Posterior cingulate gyrus (tissue), 11 donors: ENCODE measurements at regions not wholly inside any gene's neighbourhood (a gene's known extent, or its start where the extent isn't known, plus 50 kb on each side); places are given as distances from the start of the nearest gene placed in this dataset.
A peak's percentile ranks its signal among the peaks of the same experiment; 100 is the strongest.

Experiments
- DNase-seq, 10 donors: peaks; one replicate each; pipeline versions ENCODE4 v3.0.0 to v3.0.0-alpha.2; 2020 to 2021; ENCODE audit warnings: mixed read lengths in 3 of 10
- intact Hi-C: fragments of 100-400 bp; cut with DNase I; formaldehyde crosslinking; loops from one replicate; pipeline ENCODE4 v1.15.1; 2023

DNA sequence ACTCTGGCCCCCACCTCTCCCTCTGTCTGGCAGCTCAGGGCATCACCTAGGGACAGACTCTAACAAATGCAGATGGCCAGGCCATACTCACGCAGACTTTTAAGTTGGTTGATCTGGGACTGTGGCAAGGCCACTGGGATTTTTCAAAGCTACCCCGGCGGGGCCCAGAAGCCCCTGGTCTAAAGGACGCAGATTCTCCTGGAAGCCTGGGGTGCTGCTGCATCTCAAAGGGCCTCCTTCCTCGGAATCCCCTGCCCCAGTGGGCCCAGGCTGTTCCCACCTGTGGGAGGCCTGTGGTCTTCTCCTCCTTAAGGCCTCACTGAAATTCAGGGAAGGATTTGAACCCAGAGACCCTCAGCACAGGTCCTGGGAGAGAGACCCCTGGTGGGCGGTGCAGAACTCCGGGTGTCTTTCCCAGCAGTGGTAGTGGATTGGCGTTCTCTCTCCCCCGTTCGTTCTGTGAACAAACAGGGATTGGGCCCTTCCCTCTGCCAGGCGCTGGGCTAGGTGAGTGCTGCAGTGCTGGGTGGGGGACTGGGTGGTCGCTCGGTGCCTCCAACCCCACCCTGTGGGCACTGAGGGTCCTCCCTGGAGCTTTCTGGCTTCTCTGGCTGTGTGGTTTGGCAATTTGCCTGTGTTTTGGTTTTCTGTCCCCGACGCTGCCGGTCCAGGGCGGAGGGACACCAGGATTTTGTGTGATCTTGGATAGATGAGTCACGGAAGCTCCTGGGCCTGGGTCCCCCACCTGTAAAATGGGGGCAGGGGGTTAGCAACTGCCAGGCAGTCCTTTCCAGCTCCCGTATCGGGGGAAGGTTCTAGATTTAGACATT, 160.5 kb upstream of the GSE1 start:
- intact Hi-C loops: no loop called here
- no peak for DNase-seq

DNA sequence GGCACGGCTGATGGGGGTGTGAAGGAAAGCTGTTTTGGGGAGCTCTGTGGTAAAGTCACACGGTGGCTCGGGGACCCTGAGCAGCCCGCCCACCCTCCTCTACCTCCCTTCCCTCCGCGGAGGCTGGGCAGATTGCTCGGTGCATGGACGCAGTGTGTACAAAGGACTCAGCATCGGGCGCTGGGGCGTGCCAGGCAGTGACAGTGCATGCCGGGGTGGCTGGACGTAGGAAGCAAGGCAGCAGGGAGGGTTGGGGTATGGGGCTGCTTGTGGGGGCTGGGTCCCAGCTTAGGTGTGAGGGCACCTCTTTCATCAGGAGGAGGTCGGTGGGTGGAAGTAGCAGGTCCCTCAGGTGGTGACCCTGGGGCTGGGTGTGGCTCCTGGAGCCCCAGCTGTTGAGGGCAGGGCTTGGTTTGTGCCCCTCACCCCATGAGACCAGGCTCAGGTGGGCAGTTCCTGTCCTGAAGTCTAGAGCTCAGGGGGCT, 159.9 kb upstream of the GSE1 start:
- intact Hi-C loops: no loop called here
- peak in 2 of 10 donors; percentile 31 to 66 for DNase-seq

DNA sequence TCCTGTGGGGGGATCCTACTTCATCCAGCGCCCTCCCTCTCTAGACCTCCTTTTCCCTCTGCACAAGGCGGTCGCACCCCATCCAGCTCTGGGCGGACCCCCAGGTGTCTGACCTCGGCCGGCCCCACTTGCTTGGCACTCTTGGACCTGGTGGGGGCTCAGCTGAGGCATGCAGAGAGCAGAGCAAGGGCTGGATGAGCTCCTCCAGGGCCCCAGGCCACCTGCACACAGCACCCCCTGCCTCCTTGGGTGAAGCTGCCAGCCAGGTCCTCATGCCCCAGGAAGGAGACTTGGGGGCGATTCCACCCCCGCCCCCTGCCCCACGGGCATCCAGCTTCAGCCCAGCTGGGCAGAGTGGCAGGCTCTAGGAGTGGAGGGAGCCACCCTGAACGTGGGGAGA, 159.4 kb upstream of the GSE1 start:
- intact Hi-C loops: no loop called here
- peak in 1 of 10 donors; percentile 82 for DNase-seq

DNA sequence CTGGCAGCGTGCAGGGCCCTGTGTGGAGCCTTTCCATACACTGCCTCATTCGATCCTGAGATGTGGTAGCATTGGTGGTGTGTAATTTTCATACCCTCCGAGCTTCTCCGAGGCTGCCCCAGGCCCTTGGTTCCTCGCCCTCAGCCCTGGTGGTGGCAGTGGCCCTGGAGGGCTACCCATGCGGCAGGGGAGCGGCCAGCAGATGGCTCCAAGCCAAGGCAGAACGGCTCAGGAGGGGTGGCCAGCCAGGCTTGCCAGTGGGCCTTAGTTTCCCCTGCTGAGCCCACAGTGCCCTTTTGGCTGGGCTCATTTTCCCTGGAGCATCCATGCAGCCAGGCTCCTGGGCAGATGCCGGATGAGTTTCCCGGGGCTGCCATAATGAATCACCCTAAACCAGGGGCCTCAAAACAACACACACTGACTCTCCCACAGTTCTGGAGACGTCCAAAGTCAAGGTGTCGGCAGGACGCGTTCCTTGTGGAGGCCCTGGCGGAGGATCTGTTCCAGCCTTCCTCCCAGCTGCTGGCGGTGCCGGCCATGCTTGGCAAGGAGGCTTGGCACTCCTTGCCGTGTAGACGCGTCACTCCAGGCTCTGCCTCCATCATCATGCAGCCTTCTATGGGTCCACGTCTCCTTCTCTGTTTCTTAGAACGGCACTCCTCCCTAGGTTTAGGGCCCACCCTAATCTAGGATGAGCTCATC, 158.8 kb upstream of the GSE1 start:
- intact Hi-C loops: no loop called here

DNA sequence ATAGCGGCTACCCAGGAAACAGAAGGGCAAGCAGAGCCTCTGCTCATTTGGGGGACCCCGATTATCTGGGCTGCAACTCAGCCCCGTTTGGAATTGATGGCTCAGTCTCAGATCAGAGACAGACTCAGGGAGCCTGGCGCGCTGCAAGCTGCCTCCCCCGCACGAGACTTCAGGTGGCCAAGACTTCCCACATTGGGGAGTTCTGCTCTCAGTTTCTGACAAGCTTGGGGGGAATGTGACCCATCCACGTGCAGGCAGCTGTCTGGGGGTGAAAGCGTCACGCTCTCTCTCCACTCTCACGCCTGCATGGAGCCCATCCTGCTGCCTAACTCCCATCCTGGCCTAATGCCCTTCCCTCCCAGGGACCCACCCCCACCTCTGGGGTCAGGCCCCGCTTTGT, 157.6 kb upstream of the GSE1 start:
- DNase-seq: peak in 7 of 10 donors; percentile 41 to 92 (median 70)
- intact Hi-C loops: no loop called here

More for the DNA sequence above, 158.8 kb upstream of the GSE1 start:
- peak in 8 of 10 donors; percentile 44 to 93 (median 66) for DNase-seq

DNA sequence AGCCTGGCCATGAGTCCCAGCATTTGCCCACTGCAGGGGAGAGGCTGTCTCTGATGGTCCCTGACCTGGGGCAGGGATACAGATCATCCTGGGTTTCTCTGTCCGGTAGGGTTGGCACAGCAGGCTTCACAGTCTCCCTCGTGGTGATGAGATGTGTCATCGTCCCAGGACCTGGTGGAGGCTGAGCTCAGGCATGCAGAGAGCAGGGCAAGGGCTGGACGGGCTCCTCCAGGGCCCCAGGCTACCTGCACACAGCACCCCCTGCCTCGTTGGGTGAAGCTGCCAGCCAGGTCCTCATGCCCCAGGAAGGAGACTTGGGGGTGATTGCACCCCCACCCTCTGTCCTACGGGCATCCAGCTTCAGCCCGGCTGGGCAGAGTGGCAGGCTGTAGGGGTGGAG, 155.8 kb upstream of the GSE1 start:
- intact Hi-C loops: no loop called here
- peak in 1 of 10 donors; percentile 66 for DNase-seq

DNA sequence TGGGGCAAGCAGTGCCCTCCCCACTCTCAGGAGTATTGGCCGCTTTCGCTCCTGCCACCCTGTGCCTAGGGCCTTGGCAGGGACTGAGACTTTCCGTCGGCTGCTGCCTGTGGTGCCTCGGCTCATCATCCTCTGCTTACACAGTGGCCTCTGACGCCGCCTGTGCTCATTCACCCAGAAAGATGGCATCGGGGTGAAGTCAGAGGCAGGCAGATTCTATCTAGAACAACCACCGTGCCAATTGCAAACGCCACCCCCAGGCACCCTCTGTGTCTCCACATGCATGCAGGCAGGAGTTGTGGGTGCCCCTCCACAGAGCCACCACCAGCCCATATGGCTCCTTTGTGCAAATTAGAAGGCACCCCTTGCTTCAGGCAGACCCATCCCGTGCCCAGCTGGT, 154.2 kb upstream of the GSE1 start:
- intact Hi-C loops: no loop called here
- peak in 3 of 10 donors; percentile 45 to 89 (median 83) for DNase-seq

DNA sequence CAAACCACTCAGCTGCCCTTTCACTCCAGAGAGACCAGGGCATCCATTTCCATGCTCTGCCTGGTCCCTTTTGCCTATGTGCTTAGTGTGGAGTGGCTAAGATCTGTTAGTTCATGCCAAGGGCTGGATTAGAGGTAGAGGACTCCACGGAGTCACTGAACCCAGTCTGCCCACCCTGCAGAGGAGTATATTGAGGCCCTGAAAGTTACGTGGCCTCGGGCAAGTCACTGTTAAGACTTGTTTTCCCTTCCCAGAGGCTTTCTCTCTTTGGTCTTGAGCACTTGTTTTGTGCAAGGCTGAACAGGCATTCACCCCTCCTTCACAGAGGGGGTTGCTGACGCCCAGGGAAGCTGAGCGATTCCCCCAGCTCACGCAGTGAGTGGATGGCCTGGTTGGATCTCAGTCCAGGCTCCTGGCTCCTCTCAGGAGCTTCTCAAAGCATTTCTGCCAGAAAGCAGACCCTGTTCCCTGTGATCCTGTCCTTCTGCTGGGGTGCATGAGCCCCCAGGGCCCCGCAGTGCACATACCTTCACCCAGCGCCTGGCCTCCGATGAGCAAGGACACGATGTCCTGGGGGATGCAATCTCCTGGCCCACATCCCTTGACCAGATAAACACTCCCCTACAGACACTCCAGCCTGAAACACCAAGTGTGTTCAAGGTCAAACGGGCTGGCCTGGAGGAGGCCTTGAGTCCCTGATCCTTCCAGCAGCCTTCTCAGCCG, 153.4 kb upstream of the GSE1 start:
- intact Hi-C loops: no loop called here

DNA sequence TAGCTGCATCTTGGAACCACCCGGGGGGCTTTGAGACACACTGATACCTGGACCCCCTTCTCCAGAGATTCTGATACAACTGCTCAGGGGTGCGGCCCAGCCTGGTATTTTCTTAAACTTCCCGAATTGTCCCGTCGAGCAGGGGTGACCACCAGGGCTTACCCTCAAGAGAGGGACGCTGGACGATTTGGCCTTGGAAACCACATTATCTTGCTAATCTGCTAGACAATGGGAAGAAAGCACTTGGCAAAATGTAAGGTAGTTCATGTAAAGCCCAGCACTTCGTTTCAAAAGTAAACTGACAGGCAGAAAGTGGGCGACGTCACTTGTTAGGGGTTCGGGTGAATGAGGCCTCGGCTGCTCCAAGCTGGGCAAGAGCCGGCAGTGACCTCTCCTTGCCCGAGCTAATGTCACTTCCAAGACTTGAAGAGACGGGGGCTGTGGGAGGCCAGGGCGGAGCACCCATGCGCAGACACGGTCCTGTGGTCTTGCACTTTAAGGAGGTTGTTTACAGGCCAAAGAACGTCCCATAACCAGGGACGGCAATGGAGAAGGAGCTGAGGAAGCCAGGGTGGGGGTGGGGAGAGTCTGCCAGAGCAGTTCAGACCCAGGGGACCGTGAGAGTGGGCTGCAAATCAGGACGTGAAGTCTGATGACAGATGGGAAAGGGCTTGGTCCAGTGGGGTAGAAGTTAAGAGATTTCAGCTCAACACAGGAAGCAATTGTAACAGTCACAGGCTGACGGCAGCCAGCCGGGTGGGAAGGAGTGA, 152.7 kb upstream of the GSE1 start:
- intact Hi-C loops: no loop called here
- DNase-seq: no peak

More for the DNA sequence above, 153.4 kb upstream of the GSE1 start:
- DNase-seq: no peak

DNA sequence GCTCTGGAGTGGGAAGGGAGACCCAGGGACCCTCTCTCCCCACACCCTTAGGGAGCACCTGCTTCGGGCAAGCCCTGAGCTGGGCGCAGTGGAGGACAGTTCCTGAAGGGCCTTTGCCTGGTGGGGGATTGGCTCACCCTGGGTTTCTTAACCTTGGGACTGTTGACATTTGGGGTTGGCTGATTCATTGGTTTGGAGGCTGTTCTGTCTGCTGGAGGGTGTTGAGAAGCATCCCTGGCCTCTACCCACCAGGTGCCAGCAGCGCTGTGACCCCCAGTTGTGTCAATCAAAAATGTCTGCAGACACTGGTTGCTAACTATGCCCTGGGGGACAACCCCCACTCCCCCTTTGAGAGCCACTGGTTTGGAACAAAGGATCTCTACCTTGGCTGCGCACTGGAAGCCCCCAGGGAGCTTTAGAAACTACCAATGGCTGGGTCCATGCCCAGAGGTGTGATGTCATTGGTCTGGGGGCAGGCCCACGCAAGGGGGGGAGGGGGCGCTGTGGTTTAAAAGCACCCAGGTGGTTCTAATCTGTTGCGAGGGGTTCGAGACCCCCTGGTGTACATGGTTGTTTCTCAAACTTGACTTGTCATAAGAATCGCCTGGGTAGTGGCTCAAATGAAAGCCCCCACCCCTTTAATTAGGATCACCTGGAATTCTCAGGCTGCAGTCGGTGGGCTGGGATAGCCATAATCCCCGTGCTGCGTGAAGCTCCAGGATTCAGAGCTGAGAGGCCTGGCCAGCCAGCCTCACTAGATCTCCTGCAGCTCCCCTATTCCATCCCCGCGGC, 151.9 kb upstream of the GSE1 start:
- no peak for DNase-seq
- intact Hi-C loops: no loop called here

DNA sequence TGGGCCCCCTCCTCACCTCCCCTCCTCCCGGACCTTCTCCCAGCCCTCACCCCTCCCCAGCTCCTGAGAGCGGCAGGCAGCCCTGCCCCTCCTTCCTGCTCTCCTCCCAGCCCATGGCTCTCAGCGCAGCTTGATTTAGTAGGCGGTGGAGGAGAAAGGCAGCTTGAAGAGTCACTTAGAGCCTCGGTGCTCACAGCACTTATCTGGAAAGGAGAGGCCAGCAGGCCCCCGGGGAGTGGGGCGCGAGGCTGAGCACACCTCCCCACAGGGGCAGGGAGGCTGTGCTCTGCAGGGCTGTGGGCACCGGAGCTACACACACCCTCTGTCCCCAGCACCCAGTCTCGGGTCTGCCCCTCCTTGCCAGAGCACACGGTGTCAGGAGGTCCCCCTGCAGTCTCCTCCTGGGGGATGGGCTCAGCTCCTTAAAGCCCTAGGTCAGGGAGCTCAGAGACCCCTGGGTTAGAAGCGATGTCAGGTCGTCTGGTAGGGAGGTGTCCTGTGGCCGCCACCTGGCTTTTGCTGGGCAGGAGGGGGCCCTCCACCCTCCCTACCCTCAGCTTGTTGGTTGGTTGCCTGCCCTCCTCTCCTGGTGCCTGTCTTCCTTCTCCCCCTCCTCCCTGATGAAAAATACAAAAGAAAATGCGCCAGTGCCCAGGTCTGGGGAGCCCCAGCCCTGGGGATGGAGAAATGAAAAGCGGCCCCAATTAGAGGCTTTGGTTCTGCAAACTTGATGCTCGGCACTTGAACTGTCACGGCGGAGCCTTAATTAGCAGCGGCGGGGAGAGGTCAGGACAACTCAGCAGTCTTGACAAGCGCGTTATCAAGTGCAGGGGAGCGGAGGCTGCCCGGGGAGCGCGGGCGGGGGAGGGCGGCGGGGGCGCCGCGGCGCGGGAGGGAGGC, 151.1 kb upstream of the GSE1 start:
- peak in 4 of 10 donors; percentile 35 to 91 (median 46) for DNase-seq
- intact Hi-C loops: no loop called here

DNA sequence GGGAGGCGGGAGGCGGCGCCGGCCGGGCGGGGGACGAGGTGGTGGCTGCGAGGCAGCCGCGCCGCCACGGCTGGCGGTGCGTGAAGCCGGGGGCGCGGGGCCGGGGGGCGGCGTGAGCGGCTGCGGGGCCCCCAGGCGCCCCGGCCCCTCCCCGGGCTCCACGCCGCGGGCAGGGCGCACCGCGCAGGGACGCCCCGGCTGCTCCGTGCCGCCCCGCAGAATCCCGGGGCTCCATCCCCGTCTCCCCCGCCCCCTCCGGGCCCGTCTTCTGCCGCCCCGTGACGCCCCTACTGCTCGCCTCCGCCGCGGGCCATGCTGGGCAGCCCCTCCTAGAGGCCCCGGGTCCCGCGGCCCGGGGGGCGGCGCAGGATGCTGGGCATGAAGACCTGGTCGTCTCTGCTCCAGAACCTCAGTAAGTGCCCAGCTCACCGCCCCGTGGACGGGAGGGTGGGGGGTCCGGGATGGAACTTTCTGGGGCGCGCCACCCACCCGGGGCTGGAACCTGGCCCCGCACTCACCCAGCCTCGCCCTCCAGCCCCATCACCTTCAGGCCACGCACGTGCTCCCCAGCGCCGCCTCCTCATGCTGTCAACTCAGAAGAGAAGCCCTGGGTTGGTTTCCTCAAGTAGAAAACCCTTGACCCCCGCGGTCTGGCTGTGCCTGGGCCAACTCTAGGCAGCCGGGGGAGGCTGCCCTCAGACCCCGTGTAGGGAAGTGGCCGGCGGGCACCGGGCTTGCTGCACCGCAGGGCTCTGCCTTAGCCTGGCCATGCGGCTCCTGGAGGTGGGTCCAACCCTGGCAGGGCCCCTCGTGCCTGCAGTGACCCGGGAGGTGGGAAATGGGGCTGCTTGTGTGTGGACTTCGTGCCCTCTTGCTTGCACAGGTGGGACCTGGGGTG, 150.2 kb upstream of the GSE1 start:
- intact Hi-C loops: no loop called here
- DNase-seq: peak in 2 of 10 donors; percentile 80 to 83

DNA sequence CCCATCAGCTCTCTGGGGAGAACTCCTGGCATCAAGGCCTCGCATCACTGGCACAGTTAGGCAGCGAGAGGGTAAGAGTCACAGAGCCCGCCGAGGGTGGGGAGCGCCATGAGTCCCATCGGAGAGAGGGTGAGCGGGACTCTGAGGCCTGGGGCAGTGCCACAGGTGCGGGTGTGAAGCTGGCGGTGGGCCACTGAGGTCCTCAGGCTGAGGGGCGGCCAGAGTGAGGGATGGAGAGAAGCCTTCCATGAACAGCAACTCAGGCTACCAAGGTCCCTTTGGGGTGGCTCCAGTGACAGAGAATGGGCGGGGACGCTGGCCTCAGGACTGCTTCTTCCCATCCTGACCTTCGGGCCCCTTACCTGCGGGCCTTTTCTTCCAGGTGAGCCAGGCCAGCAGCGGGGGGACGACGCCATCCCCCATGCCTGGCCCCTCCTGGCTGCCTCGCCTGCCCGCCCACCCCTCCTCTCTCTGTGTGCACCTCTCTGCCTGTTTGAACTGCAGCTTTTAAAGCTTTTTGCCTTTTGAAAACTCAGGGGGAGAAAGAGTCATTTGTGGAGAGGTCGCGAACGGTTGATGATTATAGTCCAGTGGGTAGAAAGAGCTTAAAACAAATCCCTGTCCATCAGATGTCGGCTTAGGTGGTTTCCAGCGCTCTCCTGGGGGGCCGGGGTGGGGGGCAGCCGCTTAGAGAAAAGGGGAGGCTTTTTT, 149.3 kb upstream of the GSE1 start:
- peak in 1 of 10 donors; percentile 79 for DNase-seq
- intact Hi-C loops: no loop called here

DNA sequence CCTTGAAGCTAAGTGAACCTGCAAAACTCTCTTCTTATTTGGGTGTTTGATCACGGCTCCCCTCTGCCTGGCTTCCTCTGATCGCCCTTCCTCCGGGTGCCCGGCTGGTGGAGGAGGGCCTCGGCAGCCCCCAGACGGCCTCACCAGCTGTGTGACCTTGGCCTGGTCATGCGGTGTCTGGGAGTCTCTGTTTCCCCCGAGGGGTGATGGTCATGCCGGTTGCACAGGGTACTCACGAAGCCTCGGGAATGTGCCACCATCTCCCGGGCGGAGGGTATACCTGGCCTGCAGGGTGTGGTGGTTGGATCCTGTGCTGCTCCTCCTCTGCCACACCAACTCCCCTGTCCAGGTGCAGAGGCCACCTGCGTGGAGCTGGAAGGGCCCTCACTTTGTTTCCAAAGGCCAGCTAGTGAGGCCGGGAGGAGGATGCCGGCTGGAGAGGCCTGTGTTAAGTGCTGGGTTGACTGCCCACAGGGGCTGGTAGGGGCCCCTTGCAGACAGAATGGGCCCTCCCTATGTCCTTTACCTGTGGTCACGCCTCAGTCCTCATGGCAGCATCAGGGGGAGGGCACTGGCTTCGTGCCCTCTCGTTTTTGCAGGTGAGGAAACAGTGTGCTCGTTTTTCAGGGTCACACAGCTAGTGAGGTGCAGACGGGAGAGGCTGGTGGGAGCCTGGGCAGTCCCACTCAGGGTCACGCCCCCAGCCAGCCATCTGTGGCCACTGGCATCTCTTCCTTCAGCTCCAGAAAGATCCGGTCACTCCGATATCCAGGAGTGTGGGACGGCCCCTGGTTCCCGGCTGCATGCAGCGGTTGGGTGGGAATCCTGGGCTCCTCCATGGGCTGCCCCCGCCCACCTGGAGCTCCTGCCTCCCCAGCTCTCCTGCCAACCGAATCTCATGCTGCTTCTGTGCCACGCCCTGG, 148.5 kb upstream of the GSE1 start:
- intact Hi-C loops: no loop called here
- peak in 1 of 10 donors; percentile 76 for DNase-seq
